HS-5 (cell line): ENCODE measurements at regions not wholly inside any gene's neighbourhood (a gene's known extent, or its start where the extent isn't known, plus 50 kb on each side); places are given as distances from the start of the nearest gene placed in this dataset.
"Not testable (repeated sequence)": the region's sequence is repeated elsewhere in the genome, so short reads cannot be mapped to it uniquely, and the experiment has no call there.

Source experiments
- DNase-seq: peaks from one replicate; pipeline ENCODE4 v3.0.0-alpha.2; 2012; ENCODE audit warnings: low read depth

DNA sequence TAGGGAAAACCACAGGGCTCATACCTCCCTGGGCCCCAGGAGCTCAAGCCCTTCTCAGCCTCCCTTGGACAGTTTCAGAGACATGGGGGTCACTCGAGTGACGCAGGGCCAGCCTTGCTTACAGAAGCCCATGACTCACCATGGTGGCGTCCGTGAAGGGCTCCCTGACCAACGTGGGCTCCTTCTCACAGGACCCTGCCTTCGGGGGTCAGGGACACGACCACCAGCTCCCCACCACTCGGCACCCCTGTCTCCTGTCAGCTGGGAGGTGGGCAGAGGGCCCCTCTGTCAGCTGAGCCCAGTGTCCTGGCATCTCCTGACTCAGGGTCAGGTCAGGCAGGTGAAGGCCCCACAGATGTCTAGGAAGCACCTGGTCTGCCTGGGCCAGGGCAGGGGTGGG is 126.3 kb upstream of the ANO1 start:
- no peak for DNase-seq

- not testable (repeated sequence) for DNase-seq
Observed at GRCh38 chr11:69952229-69952975, 125.7 kb upstream of the ANO1 start.

GRCh38 chr11:69953356-69953755 is 124.8 kb upstream of the ANO1 start:
- DNase-seq: no peak

- no peak for DNase-seq
Observed at GRCh38 chr11:69954756-69955155, 123.4 kb upstream of the ANO1 start.

DNA sequence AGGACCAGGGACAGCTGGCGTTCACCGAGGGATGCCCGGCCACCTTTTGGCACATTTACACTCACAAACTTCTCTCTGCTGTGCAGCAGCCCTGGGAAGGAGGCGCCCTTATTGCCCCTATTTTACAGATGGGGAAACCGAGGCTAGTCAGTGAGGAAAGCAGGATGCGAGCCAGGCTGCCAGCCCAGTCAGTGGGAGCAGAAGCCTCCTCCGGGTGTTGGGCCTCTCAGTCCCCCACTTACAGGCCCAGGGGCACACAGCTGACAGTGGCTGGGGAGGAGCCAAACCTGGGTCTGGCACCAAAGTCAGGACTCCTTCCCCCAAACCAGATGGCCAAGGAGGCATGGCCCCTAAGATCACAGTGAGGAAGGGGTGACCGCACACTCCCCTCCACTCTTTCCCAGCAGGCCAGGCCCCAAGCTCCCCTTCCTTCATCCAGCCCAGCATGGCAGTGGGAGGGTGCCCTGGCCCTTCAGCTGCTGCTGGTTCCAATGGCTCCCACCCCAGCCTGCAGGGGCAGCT is 121.4 kb upstream of the ANO1 start:
- DNase-seq: no peak

- no peak for DNase-seq
Observed at GRCh38 chr11:69957849-69958248, 120.3 kb upstream of the ANO1 start.

DNA sequence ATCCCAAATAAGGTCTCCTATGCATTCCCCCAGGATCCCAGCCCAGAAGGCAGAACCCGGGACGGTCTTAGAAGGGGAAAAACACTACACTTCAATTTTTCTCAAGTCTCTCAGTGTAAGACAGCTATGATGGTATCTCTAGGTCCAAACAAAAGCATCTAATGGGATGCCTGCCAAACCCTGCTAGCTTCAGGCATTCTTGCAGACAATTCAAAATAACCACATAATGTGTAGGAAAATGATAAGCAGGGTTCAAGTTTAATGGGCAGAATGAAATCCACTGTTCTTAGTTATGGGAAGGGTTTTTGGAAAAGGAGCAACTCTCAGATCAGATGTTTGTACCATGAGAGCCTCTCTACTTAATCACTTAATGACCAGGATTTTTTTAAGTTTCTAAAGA is 119.8 kb upstream of the ANO1 start:
- DNase-seq: no peak

- DNase-seq: no peak
Observed at GRCh38 chr11:69959461-69959860, 118.7 kb upstream of the ANO1 start.

- DNase-seq: no peak
Observed at GRCh38 chr11:69961738-69962137, 116.4 kb upstream of the ANO1 start.

DNA sequence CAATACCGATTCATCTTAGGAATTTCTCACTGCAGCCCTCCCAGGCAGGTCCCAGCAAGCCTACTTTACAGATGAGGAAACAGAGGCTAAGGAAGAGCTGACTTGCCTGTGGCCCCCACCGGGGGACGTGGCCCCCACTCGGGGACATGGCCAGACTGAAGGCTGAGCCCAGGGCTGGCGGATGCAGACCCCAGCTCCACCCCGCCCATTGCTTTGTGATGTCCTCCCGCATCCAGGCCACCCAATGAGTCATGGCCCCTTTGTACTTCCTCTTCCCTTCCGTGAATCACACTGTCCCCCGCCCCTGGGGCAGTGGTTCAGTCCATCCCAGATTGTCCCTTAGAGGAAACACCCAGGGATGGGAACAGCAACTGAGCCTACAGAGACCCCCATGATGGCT is 116.0 kb upstream of the ANO1 start:
- DNase-seq: no peak

GRCh38 chr11:69963533-69964246 is 114.4 kb upstream of the ANO1 start:
- no peak for DNase-seq

DNA sequence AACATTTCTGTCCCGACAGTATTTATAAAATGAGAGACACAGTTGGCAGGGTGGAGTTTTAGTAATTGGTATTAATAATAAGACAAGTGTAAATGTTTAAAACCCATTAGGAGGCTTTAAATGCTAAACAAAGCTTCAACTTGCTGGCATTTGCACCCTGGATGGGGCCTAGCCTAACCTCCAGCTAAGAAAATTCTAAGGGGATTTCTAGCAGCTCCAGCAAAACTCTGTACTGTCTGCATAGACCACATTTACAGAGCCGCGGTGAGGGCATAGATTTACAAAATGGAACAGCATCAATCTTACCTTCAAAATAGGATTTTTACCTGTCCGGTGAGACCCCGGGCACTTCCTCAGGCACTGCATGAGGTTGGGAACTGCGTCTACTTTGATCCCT is 113.9 kb upstream of the ANO1 start:
- DNase-seq: no peak

GRCh38 chr11:69965821-69966582 is 112.1 kb upstream of the ANO1 start:
- no peak for DNase-seq

DNA sequence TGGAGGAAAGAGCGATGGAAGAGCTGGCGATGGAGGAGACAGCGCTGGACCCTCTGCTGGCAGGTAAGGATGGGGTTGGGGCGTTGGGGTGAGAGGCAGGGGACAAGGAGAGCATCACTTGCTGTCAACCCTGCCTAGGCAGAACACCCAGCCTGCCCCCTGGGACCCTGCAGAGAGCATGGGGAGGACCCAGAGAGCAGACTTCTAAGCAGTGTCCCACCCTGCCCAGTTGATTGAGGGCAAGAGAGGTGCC is 111.6 kb upstream of the ANO1 start:
- no peak for DNase-seq

GRCh38 chr11:69966910-69967483 is 111.1 kb upstream of the ANO1 start:
- DNase-seq: no peak

GRCh38 chr11:69967484-69967883 is 110.6 kb upstream of the ANO1 start:
- DNase-seq: no peak

- no peak for DNase-seq
Observed at GRCh38 chr11:69968396-69969347, 109.4 kb upstream of the ANO1 start.

DNA sequence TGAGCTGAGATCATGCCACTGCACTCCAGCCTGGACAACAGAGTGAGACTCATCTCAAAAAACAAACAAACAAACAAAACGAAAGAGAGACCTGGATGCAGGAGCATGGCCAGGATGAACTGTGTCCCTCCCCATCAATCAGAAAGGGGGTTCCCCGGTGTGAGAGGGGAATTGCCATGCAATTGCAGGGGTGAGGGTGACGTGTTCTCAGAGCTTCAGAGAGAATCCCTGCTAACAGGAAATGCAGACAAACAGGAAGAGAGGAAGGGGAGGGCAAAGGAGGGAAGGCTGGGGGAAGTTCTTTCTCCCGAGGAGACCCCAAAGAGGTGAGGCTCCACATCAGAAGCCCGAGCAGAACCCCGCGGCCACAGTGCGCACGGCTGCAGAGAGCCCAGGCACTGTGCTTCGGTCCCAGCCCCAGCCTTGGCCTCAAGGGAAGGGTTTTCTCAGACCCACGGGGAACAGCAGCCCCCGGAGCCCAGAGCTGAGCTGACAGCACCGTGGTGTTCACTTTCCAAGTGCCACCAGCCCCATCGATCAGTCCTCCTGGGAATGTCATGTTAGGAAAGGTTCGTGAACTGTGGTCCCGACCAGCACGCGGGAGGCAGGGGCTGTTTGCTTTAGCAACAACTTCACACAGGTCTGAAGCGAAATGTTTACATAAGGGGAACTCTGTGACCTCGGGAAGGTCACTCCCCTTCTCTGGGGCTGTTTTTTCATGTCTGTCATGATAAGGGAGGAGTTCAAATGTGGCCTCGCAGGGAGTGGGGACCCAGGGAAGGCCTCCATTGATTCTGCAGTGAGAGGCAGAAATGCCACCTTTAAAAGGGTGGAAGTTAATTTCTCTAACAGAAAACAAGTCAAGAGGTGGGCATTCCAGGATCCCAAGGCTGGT is 108.0 kb upstream of the ANO1 start:
- DNase-seq: no peak

DNA sequence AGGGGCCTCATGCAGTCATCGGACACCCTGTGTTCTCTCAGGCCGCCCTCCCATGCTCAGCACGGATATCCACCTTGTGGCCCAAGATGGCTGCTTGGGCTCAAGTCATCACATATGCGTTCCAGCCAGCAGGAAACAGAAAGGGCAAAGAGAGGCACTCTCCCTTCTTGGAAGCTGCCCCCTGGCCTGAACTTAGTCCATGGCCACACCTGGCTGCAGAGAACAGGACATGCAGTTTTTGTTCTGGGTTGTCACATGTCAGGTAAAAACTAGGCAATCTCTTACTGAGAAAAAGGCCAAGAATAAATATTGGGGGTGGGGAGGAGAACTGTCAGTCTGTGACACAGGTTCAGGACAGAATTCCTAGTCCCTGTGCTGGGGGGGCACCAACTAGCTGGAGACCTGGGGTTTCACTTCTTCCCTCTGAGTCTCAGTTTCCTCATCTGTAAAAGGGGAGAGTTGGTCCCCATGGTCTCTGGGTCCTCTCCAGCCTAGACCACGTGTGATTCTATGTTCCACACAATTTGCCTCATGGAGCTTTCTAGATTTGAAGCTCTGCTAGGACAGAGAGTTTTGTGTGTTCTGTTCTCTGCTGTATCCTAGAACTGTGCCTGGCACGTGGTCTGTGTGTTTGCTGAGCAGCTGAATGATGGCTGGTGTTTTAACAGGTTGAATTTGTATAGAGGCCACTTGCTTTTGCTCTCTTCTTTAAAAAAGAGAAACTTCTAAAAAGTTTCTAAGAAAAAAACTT is 107.2 kb upstream of the ANO1 start:
- DNase-seq: no peak

DNA sequence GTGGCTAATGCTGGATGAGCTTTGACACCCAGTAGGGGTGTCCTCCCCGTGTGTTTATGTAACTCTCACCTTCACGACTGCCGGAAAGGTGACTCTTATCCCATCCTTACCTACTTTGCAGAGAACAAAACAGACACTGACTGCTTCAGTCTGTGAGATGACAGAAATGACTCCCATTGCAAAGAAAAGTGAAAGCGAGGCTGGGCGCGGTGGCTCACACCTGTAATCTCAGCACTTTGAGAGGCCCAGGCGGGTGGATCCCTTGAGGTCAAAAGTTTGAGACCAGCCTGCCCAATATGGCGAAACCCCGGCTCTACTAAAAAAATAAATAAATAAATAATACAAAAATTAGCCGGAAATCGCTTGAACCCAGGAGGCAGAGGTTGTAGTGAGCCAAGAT is 106.4 kb upstream of the ANO1 start:
- DNase-seq: no peak
